Rectal smooth muscle tissue (tissue), 1 donor: ENCODE measurements at regions not wholly inside any gene's neighbourhood (a gene's known extent, or its start where the extent isn't known, plus 50 kb on each side); places are given as distances from the start of the nearest gene placed in this dataset.

ENCODE experiments used
- H3K27ac ChIP-seq: one replicate; pipeline ENCODE4 v1.7.0; 2013; ENCODE audit warnings: low read depth, low read length, inconsistent platforms
- H3K27me3 ChIP-seq: one replicate; pipeline ENCODE4 v1.7.0; 2013; ENCODE audit warnings: low read length; ENCODE audit not compliant: control insufficient read depth, insufficient read depth
- H3K36me3 ChIP-seq: one replicate; pipeline ENCODE4 v1.7.0; 2013; ENCODE audit warnings: low read length; ENCODE audit not compliant: control insufficient read depth, insufficient read depth
- H3K4me1 ChIP-seq: one replicate; pipeline ENCODE4 v1.7.0; 2013; ENCODE audit warnings: low read length; ENCODE audit not compliant: control insufficient read depth, insufficient read depth
- H3K4me3 ChIP-seq: one replicate; pipeline ENCODE4 v1.7.0; 2013; ENCODE audit warnings: low read length
- H3K9ac ChIP-seq: one replicate; pipeline ENCODE4 v1.7.0; 2013; ENCODE audit warnings: low read length

DNA sequence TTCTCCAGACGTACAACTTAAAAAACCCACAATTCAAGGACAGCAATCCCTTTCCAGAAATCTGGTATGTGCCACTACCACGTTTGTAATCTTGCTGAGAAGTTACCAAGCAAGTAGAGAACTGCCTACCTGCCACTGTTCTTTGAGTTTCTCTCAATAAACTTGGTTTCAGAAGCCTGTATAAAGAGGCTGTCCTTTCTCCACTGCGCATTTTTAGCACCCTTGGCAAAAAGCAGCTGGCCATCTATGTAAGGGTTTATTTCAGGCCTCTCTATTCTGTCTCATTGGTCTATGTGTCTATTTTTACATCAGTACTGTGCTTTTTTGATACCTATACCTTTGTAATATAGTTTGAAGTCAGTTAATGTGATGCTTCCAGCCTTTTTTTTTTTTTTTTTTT is 665.1 kb upstream of the BRINP3 start:
- Histone ChIP-seq H3K9ac (no peak overlapping the region), H3K27me3 (no peaks in the 10 kb centered on the region), H3K27ac (no peak overlapping the region), H3K4me3 (no peak overlapping the region), H3K4me1 (no peaks in the 10 kb centered on the region), H3K36me3 (no peaks in the 10 kb centered on the region)

DNA sequence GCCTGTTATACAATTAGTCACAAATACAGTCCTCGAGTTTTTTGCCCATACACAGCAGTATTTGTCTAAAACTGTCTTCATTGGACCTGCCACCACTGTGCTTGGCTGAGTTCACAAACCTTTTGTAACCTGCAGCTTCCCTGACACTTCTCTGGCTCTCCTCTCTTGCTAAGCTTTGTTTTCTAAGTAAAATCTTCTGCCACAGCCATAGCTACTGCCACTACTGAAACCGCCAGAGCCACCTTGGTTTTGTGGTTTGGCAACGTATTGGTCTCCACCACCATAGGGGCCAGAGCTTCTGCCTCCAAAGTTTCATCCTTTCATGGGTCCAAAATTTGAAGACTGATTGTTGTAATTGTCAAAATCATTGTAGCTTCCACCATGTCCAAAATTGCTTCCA is 668.2 kb upstream of the BRINP3 start:
- Histone ChIP-seq H3K9ac (no peak overlapping the region), H3K27ac (no peak overlapping the region), H3K4me1 (no peaks in the 10 kb centered on the region), H3K36me3 (no peaks in the 10 kb centered on the region), H3K27me3 (no peaks in the 10 kb centered on the region), H3K4me3 (no peak overlapping the region)

GRCh38 chr1:191151321-191151807 is 673.7 kb upstream of the BRINP3 start:
- H3K27me3 ChIP-seq: no peaks in the 10 kb centered on the region
- no peak overlapping the region for H3K9ac ChIP-seq
- H3K4me3 ChIP-seq: no peak overlapping the region
- no peaks in the 10 kb centered on the region for H3K36me3 ChIP-seq
- no peak overlapping the region for H3K27ac ChIP-seq
- H3K4me1 ChIP-seq: no peaks in the 10 kb centered on the region

DNA sequence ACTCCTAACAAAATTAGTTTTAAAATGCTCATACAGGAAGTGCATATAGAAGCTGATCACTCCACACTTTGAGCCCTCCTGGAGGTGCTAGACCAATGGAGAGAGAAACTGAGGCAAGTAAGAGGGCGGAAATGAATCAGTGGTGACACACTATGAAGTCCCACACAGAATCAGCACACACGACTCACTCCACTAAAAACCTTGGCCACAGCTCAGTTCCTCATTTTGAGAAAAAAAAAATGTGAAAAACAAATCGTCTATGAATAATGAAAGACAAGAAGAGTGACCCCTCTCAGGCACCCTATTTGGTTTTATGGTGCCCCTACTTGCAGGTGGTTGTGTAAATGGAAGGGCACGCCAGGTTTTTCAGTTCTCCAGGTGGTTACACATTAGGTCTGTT is 675.1 kb upstream of the BRINP3 start:
- no peaks in the 10 kb centered on the region for H3K4me1 ChIP-seq
- no peak overlapping the region for H3K4me3 ChIP-seq
- no peak overlapping the region for H3K27ac ChIP-seq
- no peaks in the 10 kb centered on the region for H3K36me3 ChIP-seq
- no peak overlapping the region for H3K9ac ChIP-seq
- H3K27me3 ChIP-seq: no peaks in the 10 kb centered on the region

DNA sequence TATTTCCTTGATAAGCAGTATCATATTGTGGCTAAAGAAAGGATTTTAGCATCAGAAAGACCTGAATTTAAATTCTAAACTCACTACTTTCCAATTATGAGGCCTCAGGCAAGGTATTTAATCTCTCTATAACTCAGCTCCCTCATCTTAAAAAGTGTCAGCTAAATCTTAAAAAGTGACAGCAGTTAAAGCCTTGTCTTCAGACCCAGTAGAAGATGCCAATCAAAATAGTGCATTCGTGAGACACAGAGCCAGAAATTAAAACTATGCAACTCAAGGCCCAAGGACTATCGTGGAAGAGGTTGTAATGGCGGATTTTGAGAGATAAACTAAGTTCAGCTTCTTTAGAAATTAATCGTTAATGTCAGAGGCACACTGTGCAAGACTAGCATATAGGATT is 677.5 kb upstream of the BRINP3 start:
- no peak overlapping the region for H3K9ac ChIP-seq
- no peaks in the 10 kb centered on the region for H3K4me1 ChIP-seq
- no peaks in the 10 kb centered on the region for H3K36me3 ChIP-seq
- H3K27me3 ChIP-seq: no peaks in the 10 kb centered on the region
- no peak overlapping the region for H3K27ac ChIP-seq
- no peak overlapping the region for H3K4me3 ChIP-seq

GRCh38 chr1:191160837-191161236 is 683.2 kb upstream of the BRINP3 start:
- Histone ChIP-seq H3K27me3 (no peaks in the 10 kb centered on the region), H3K4me3 (no peak overlapping the region), H3K4me1 (no peaks in the 10 kb centered on the region), H3K9ac (no peak overlapping the region), H3K27ac (no peak overlapping the region), H3K36me3 (no peaks in the 10 kb centered on the region)

DNA sequence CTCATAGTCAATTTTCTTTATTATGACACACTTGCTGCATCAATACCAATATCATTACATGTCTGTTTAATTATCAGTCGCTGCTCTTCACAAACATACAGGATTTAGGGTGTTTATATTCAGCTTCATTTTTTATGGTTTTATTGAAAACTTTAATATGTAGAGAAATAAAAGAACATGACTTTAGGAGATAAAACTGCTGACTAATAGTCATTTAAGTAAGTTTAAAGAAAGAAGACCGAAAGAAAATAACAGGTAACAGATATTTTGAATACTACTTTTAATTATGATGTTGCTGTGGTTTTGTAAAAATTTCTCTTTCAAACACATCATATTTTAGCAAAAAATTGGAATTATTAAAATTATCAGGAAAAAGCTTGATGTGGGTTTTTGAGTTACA is 685.1 kb upstream of the BRINP3 start:
- H3K4me1 ChIP-seq: no peaks in the 10 kb centered on the region
- H3K27me3 ChIP-seq: no peaks in the 10 kb centered on the region
- H3K4me3 ChIP-seq: no peak overlapping the region
- H3K9ac ChIP-seq: no peak overlapping the region
- H3K27ac ChIP-seq: no peak overlapping the region
- no peaks in the 10 kb centered on the region for H3K36me3 ChIP-seq

DNA sequence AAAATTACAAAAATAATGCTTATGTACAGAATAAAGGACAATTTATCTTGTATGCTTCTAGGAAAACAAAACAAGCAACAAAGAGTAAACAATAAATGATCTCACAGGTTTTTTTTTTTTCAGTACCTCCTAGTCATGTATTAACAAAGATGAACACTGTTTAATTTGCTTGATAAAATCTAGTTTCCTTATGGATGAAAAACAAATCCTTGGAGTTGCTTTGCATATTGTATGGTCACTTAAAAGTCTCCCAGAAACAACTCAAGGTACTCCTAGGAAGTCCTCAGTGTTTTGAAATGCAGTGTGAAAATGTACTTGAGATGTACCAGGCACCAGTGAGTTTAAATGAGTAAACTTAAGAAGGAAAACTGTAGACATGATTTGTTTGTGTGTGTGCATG is 686.0 kb upstream of the BRINP3 start:
- Histone ChIP-seq H3K4me3 (no peak overlapping the region), H3K27me3 (no peaks in the 10 kb centered on the region), H3K9ac (no peak overlapping the region), H3K4me1 (no peaks in the 10 kb centered on the region), H3K27ac (no peak overlapping the region), H3K36me3 (no peaks in the 10 kb centered on the region)

- no peak overlapping the region for H3K4me3 ChIP-seq
- H3K27me3 ChIP-seq: no peaks in the 10 kb centered on the region
- H3K9ac ChIP-seq: no peak overlapping the region
- H3K27ac ChIP-seq: no peak overlapping the region
- no peaks in the 10 kb centered on the region for H3K36me3 ChIP-seq
- no peaks in the 10 kb centered on the region for H3K4me1 ChIP-seq
Measured at GRCh38 chr1:191174298-191174697, 696.6 kb upstream of the BRINP3 start.

DNA sequence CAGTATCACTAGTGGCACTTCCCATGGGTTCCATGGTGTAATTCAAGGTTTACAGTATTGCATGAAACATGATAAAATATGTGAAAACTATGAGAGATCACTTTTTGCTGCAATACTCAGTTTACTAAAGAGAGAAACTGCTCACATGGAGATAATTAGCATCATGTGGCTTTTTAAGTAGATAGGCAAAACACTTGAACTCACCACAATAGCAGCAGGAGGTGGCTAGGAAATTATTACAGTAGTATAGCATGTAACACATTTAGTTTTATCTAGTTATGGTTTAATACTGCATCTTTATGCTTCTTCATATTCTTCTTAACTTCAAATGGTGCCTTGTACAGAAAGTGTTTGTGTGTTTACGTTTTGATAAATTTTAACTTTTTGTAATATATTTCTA is 698.5 kb upstream of the BRINP3 start:
- Histone ChIP-seq H3K9ac (no peak overlapping the region), H3K4me1 (no peaks in the 10 kb centered on the region), H3K36me3 (no peaks in the 10 kb centered on the region), H3K4me3 (no peak overlapping the region), H3K27ac (no peak overlapping the region), H3K27me3 (no peaks in the 10 kb centered on the region)

GRCh38 chr1:191206513-191207207 is 729.0 kb upstream of the BRINP3 start:
- Histone ChIP-seq H3K27ac (no peak overlapping the region), H3K36me3 (no peaks in the 10 kb centered on the region), H3K4me1 (no peaks in the 10 kb centered on the region), H3K27me3 (no peaks in the 10 kb centered on the region), H3K9ac (no peak overlapping the region), H3K4me3 (no peak overlapping the region)

DNA sequence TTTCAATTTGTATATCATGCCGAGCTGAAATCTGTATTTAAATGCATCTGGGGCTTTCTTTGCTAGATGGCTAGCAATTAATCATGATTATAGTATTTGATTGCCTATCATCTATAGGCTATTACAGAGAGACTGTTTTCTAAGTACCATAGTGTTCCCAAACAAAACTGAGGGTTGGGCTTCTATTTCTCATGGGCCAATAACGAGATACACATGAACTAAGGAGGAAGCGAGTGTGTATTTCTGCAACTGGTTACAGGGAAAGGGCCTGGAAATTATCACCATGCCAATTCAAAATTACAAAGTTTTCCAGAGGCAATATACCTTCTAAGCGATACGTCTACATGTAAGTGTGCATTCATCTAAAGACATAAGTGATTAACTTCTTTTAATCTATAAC is 744.5 kb upstream of the BRINP3 start:
- Histone ChIP-seq H3K27me3 (no peaks in the 10 kb centered on the region), H3K27ac (no peak overlapping the region), H3K36me3 (no peaks in the 10 kb centered on the region), H3K9ac (no peak overlapping the region), H3K4me1 (no peaks in the 10 kb centered on the region), H3K4me3 (no peak overlapping the region)

- Histone ChIP-seq H3K36me3 (no peaks in the 10 kb centered on the region), H3K9ac (no peak overlapping the region), H3K4me3 (no peak overlapping the region), H3K27me3 (no peaks in the 10 kb centered on the region), H3K27ac (no peak overlapping the region), H3K4me1 (no peaks in the 10 kb centered on the region)
Measured at GRCh38 chr1:191240925-191241324, 763.3 kb upstream of the BRINP3 start.
